PC-9 (cell line): ENCODE measurements at regions not wholly inside any gene's neighbourhood (a gene's known extent, or its start where the extent isn't known, plus 50 kb on each side); places are given as distances from the start of the nearest gene placed in this dataset.

Source experiments
- BruUV-seq: library from RNA; stranded (reverse); fragments of 400-500 nt; replicated peaks from 2 replicates; lab custom pipeline; 2021; lab: Mats Ljungman, UMichigan
- CTCF ChIA-PET: fragments of 300-600 bp; sonication (Branson Sonifier 250); formaldehyde crosslinking; loops from one replicate; lab custom pipeline; 2022; ENCODE audit warnings: antibody characterized with exemption; lab: Charles Lee
- POLR2A ChIA-PET: fragments of 300-600 bp; sonication (Branson Sonifier 250); formaldehyde crosslinking; loops from one replicate; lab custom pipeline; 2022; ENCODE audit warnings: antibody characterized with exemption; ENCODE audit not compliant: unreplicated experiment; lab: Charles Lee
- DNase-seq, 2 experiments: peaks; one replicate each; pipeline versions ENCODE4 v3.0.0 to v3.0.0-alpha.2; 2015 to 2022; ENCODE audit warnings: mixed read lengths in 1 of 2
- H2AFZ ChIP-seq: fragments of 200-600 bp; sonication (generic); 2 replicates; pipeline ENCODE4 v1.8.1; 2017; ENCODE audit warnings: antibody characterized with exemption
- H3F3A ChIP-seq: fragments of 200-600 bp; sonication (generic); 2 replicates; pipeline ENCODE4 v1.8.1; 2017; ENCODE audit warnings: antibody characterized with exemption, mild to moderate bottlenecking, low read depth; ENCODE audit not compliant: insufficient read depth
- H3K27ac ChIP-seq: fragments of 200-600 bp; sonication (generic); 2 replicates; pipeline ENCODE4 v1.6.1; 2016; ENCODE audit warnings: mixed run types
- H3K27me3 ChIP-seq: fragments of 200-600 bp; sonication (generic); 2 replicates; pipeline ENCODE4 v1.6.1; 2016; ENCODE audit warnings: low read depth, mixed run types; ENCODE audit not compliant: insufficient read depth
- H3K36me3 ChIP-seq: fragments of 200-600 bp; sonication (generic); 2 replicates; pipeline ENCODE4 v1.6.1; 2016; ENCODE audit warnings: low read depth, mixed run types
- H3K4me1 ChIP-seq: fragments of 200-600 bp; sonication (generic); replicated peaks from 2 replicates; pipeline ENCODE4 v1.6.1; 2016; ENCODE audit warnings: mixed run types; ENCODE audit not compliant: insufficient read depth
- H3K4me2 ChIP-seq: fragments of 200-600 bp; sonication (generic); 2 replicates; pipeline ENCODE4 v1.6.1; 2017; ENCODE audit warnings: mixed run types
- H3K4me3 ChIP-seq: fragments of 200-600 bp; sonication (generic); 2 replicates; pipeline ENCODE4 v1.6.1; 2016; ENCODE audit warnings: mixed run types
- H3K79me2 ChIP-seq: fragments of 200-600 bp; sonication (generic); 2 replicates; pipeline ENCODE4 v1.6.1; 2017; ENCODE audit warnings: low read depth, mixed run types
- H3K9me2 ChIP-seq: fragments of 200-600 bp; sonication (generic); 2 replicates; pipeline ENCODE4 v1.8.1; 2017; ENCODE audit warnings: mild to moderate bottlenecking; ENCODE audit not compliant: insufficient read depth
- H3K9me3 ChIP-seq: fragments of 200-600 bp; sonication (generic); 2 replicates; pipeline ENCODE4 v1.8.1; 2016; ENCODE audit warnings: low read depth; ENCODE audit not compliant: insufficient read depth
- H4K20me1 ChIP-seq: fragments of 200-600 bp; sonication (generic); 2 replicates; pipeline ENCODE4 v1.8.1; 2017; ENCODE audit not compliant: insufficient read depth
- EZH2 ChIP-seq: fragments of 200-600 bp; sonication (generic); IDR thresholded peaks from 2 replicates; pipeline ENCODE4 v1.8.0; 2017; ENCODE audit warnings: antibody characterized with exemption, low read depth
- intact Hi-C: fragments of 100-400 bp; cut with micrococcal nuclease; formaldehyde crosslinking; loops from one replicate; pipeline ENCODE4 v1.10.0; 2022; ENCODE audit not compliant: unreplicated experiment
- TF ChIP-seq, protein P1 (sequence below): fragments of 200-600 bp; sonication (generic); conservative IDR thresholded peaks from 2 replicates; pipeline ENCODE4 v1.6.1; 2017; ENCODE audit warnings: mixed run types, antibody characterized with exemption, mild to moderate bottlenecking, moderate library complexity

DNA sequence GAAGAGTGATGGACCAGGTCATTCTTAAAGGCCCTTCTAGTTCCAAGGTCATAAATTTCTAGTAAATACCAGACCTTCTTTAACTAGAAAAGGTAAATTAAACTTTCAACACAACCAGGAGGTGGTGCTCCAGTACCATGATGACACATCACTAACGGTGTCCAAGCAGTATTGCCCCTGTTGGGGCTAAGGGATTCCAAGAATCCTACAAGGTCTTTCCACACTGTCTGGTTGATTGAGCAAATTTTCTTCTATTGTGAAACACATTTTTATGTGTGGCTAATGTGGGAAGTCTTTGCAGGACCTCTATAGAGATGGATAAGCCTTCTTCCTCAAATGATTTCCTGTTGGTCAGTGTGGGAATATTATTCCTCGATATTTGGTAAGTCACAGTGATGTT, 459.6 kb upstream of the PAPPA start:
- Histone ChIP-seq H4K20me1 (no peaks in the 10 kb centered on the region), H3K4me1 (peaks cover 20% of the 10 kb centered on the region), H3K4me3 (no peak overlapping the region), H3F3A (peaks cover 14% of the 10 kb centered on the region; the same call in 1 of the 2 replicates), H3K36me3 (no peaks in the 10 kb centered on the region), H3K9me3 (peaks cover 21% of the 10 kb centered on the region; the same call in 1 of the 2 replicates), H3K4me2 (no peak overlapping the region), H3K27me3 (no peaks in the 10 kb centered on the region), H2AFZ (no peak overlapping the region), H3K79me2 (no peaks in the 10 kb centered on the region), H3K9me2 (no peaks in the 10 kb centered on the region), H3K27ac (no peak overlapping the region)
- peak in 1 of 2 experiments; percentile 45 for DNase-seq
- no TSS peak for BruUV-seq
- ChIA-PET POLR2A (no interaction called here), CTCF (no interaction called here)
- no peak for TF ChIP-seq EZH2
- TF ChIP-seq, protein P1, sequence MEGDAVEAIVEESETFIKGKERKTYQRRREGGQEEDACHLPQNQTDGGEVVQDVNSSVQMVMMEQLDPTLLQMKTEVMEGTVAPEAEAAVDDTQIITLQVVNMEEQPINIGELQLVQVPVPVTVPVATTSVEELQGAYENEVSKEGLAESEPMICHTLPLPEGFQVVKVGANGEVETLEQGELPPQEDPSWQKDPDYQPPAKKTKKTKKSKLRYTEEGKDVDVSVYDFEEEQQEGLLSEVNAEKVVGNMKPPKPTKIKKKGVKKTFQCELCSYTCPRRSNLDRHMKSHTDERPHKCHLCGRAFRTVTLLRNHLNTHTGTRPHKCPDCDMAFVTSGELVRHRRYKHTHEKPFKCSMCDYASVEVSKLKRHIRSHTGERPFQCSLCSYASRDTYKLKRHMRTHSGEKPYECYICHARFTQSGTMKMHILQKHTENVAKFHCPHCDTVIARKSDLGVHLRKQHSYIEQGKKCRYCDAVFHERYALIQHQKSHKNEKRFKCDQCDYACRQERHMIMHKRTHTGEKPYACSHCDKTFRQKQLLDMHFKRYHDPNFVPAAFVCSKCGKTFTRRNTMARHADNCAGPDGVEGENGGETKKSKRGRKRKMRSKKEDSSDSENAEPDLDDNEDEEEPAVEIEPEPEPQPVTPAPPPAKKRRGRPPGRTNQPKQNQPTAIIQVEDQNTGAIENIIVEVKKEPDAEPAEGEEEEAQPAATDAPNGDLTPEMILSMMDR: no peak; the same call in 1 of the 2 replicates
- intact Hi-C loops: no loop called here

DNA sequence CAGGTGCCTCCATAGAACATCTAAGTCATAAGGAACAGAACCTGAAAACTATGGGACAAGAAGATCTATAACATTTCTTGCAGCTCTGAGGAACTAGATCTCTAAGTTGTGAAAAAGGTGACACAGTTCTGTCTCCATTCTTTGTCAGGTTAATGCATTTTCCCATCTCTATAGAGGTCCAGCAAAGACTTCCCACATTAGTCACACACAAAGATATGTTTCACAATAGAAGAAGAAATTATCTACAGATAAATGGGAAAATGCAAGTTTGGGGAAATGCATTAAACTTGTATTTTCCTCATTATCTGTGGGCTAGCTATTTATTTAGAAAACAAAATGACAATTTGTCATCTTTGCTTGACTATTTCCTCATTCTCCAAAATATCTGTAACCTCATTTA, 458.6 kb upstream of the PAPPA start:
- no TSS peak for BruUV-seq
- DNase-seq: no peak
- ChIA-PET POLR2A (no interaction called here), CTCF (no interaction called here)
- Histone ChIP-seq H3F3A (peaks cover 14% of the 10 kb centered on the region; the same call in 1 of the 2 replicates), H3K4me3 (no peak overlapping the region), H3K27me3 (no peaks in the 10 kb centered on the region), H3K9me2 (no peaks in the 10 kb centered on the region), H3K27ac (no peak overlapping the region), H3K4me2 (no peak overlapping the region), H3K36me3 (no peaks in the 10 kb centered on the region), H3K4me1 (peaks cover 17% of the 10 kb centered on the region), H2AFZ (no peak overlapping the region), H3K9me3 (peaks cover 13% of the 10 kb centered on the region; the same call in 1 of the 2 replicates), H3K79me2 (no peaks in the 10 kb centered on the region), H4K20me1 (no peaks in the 10 kb centered on the region)
- intact Hi-C loops: no loop called here
- no peak for TF ChIP-seq EZH2
- TF ChIP-seq, protein P1: no peak

DNA sequence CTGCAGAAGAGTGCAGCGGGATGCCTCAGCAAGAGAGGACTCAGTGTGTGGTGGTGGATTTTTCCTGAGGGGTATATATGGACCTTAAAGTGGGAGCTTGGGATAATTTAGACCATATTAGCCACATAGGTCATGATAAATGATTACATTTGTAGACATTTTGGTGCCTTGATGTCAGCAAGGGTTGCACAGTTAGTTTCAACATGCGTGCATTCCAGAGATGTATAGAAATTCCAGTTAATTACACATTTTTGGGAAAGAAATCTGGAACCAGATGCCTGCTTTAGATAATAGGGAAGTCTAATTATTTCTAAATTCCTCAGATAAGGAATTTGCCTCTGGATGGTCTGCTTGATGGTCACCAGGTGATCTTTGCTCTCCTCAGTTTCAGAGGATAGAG, 440.6 kb upstream of the PAPPA start:
- Histone ChIP-seq H3K27ac (no peak overlapping the region), H3K9me3 (no peaks in the 10 kb centered on the region), H3F3A (no peaks in the 10 kb centered on the region), H3K4me1 (no peaks in the 10 kb centered on the region), H3K36me3 (no peaks in the 10 kb centered on the region), H3K4me3 (no peak overlapping the region), H2AFZ (no peak overlapping the region; the same call in 1 of the 2 replicates), H3K27me3 (no peaks in the 10 kb centered on the region), H3K4me2 (no peak overlapping the region), H3K9me2 (peaks cover 3% of the 10 kb centered on the region; the same call in 1 of the 2 replicates), H3K79me2 (no peaks in the 10 kb centered on the region), H4K20me1 (no peaks in the 10 kb centered on the region)
- no peak for TF ChIP-seq EZH2
- TF ChIP-seq, protein P1: no peak
- POLR2A ChIA-PET: no interaction called here
- intact Hi-C loops: no loop called here
- CTCF ChIA-PET: no interaction called here
- DNase-seq: no peak
- BruUV-seq: no TSS peak
